ENCODE measurements at regions not wholly inside any gene's neighbourhood (a gene's known extent, or its start where the extent isn't known, plus 50 kb on each side); places are given as distances from the start of the nearest gene placed in this dataset.
"Not testable (repeated sequence)": the region's sequence is repeated elsewhere in the genome, so short reads cannot be mapped to it uniquely, and the experiment has no call there.

DNA sequence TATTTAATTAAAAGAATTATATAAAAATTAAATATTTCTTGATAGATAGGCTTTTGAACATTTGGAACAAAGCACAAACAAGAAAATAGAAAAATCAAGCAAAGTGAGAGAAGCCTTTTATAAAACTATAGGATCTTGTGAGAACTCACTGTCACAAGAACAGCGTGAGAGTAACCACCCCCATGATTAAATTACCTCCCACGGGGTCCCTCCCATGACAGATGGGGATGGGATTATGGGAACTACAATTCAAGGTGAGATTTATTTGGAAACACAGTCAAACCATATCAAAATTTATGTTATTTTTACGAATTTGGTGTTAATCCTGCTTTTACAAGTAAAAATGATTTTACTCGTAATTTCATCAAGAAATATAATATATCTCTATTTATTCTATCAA, 1136.1 kb upstream of the POT1 start:
- no peak for DNase-seq (ENCODE audit: low read depth)
- no peak overlapping the region for H3K4me3 ChIP-seq (ENCODE audit: low read depth, low read length)
- TF ChIP-seq, protein P1, sequence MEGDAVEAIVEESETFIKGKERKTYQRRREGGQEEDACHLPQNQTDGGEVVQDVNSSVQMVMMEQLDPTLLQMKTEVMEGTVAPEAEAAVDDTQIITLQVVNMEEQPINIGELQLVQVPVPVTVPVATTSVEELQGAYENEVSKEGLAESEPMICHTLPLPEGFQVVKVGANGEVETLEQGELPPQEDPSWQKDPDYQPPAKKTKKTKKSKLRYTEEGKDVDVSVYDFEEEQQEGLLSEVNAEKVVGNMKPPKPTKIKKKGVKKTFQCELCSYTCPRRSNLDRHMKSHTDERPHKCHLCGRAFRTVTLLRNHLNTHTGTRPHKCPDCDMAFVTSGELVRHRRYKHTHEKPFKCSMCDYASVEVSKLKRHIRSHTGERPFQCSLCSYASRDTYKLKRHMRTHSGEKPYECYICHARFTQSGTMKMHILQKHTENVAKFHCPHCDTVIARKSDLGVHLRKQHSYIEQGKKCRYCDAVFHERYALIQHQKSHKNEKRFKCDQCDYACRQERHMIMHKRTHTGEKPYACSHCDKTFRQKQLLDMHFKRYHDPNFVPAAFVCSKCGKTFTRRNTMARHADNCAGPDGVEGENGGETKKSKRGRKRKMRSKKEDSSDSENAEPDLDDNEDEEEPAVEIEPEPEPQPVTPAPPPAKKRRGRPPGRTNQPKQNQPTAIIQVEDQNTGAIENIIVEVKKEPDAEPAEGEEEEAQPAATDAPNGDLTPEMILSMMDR (conservative IDR thresholded peaks at IDR 0.05; ENCODE audit: low read depth, low read length), result no peak

DNA sequence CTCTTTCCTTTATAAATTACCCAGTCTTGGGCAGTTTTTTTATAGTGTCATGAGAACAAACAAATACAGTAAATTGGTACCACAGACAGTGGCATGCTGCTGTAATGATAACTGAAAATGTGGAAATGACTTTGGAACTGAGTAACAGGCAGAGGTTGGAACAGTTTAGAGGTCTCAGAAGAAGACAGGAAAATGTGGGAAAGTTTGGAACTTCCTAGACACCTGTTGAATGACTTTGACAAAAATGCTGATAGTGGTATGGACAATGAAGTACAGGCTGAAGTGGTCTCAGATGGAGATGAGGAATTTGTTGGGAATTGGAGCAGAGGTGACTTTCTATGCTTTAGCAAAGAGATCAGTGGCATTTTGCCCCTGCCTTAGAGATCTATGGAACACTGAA, 1128.4 kb upstream of the POT1 start:
- no peak for DNase-seq (ENCODE audit: low read depth)
- TF ChIP-seq, protein P1 (conservative IDR thresholded peaks at IDR 0.05; ENCODE audit: low read depth, low read length), result no peak
- no peak overlapping the region for H3K4me3 ChIP-seq (ENCODE audit: low read depth, low read length)

DNA sequence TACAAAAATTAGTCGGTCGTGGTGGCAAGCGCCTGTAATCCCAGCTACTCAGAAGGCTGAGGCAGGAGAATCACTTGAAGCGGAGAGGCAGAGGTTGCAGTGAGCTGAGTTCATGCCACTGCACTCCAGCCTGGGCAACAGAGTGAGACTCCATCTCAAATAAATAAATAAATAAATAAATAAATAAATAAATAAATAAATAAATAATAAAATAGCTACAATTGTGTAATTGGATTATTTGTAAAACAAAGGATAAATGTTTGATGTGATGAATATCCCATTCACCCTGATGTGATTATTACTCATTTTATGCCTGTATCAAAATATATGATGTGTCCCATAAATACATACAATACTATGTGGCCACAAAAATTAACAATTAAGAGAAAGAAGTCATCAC, 1127.0 kb upstream of the POT1 start:
- not testable (repeated sequence) for H3K4me3 ChIP-seq (ENCODE audit: low read depth, low read length); DNase-seq (ENCODE audit: low read depth)

DNA sequence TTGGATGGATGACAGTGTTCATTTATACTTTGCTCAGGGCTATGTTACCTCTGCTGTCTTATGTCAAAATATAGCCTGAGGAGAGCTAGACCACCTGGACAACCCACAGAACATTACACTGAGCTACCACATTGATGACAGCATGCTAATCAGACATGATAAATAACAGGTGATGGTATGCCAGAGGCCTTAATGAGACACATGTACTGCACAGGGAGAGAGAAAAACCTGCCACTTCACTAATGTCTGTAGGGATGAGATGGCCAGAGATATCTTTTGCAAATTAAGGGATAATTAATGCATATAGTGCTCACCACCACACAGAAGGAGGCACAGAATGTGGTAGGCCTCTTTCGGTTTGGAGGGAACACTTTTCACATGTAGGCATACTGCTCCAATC, 1122.6 kb upstream of the POT1 start:
- TF ChIP-seq, protein P1 (conservative IDR thresholded peaks at IDR 0.05; ENCODE audit: low read depth, low read length), result no peak
- no peak overlapping the region for H3K4me3 ChIP-seq (ENCODE audit: low read depth, low read length)
- DNase-seq (ENCODE audit: low read depth), result no peak

DNA sequence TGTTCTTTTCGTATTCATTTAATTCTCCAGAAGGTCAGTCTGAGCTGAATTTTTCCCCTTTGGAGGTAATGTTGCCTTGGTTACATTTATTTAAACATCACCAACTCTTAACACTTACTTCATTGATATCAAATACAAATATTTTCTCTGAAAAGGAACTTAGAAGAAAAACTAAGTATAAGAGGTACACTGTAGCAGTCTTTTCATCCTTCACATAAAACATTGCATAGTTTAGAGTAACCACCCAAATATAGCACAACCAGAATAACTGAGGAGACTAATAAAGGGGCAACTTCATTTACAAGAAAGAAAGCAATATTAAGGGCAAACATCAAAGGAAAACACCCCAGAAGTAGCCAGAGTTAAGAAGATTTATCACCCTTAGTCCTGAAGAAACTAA, 1115.0 kb upstream of the POT1 start:
- DNase-seq (ENCODE audit: low read depth), result no peak
- TF ChIP-seq, protein P1 (conservative IDR thresholded peaks at IDR 0.05; ENCODE audit: low read depth, low read length), result no peak
- no peak overlapping the region for H3K4me3 ChIP-seq (ENCODE audit: low read depth, low read length)

DNA sequence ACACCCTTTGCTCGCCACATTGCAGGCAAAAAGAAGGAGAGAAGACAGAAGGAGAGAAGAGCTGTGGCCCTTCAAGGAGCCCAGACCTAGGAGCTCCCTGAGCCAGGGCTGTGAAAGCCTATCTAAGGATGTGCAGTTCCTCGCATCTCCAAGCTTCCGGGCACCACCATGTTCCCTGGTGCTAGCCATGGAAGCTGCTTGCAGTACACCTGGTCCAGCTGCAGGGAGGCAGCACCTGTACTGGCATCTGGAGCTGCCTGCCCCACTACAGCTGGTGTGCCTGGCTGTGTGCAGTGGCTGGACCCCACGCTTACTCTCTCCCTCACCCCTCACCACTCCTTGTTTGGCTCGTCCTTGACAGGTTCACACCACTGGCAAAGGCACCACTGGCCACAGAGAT, 1111.8 kb upstream of the POT1 start:
- no peak for DNase-seq (ENCODE audit: low read depth)
- TF ChIP-seq, protein P1 (conservative IDR thresholded peaks at IDR 0.05; ENCODE audit: low read depth, low read length), result no peak
- H3K4me3 ChIP-seq (ENCODE audit: low read depth, low read length), result no peak overlapping the region

DNA sequence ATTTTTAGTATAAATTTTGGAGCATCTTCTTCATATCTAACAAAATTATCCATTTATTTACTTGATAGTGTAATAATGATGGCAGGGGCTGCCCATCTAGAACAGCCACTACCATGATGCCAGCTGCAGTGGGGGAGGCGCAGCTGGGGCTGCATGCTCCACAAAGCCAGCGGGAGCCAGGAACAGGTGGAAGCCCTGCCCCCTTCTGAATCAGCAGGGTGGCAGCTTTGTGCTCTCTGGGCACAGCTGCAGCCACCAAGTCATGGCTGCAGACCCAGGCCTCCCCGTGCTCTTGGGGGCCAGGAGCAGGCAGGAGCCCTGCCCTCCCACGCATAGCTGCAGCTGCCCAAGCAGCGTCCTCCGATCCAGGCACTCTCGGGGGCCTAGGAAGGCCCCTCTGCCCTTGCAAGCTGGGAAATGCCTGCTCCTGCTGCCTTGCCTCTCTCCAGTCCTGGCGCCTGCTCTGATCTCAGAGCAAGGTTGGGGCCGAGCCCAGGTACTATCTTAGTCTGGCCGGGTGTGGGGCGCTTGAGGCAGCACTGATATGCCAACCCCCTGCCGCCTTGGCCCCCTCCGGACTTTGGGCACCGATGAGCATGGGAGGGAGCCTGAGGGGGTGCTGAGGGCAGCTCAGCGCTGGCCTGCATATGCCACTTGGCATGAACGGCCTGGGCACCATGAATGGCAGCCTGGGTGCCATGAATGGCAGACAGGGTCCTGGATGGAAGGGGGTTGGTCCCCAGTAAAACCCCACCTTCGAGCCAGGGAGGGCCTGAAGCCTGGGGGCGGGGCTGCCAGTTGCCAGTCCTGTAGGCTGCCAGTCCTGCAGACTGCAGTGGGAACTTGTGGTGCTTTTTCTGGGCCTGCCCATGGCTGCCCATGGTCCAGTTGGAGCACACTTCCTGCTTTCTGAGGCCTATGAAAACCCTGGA, 1110.8 kb upstream of the POT1 start:
- no peak overlapping the region for H3K4me3 ChIP-seq (ENCODE audit: low read depth, low read length)
- no peak for DNase-seq (ENCODE audit: low read depth)
- TF ChIP-seq, protein P1 (conservative IDR thresholded peaks at IDR 0.05; ENCODE audit: low read depth, low read length), result no peak

Measured in choroid plexus epithelial cell (primary cell).